Retinal pigment epithelial cell (primary cell): ENCODE measurements at regions not wholly inside any gene's neighbourhood (a gene's known extent, or its start where the extent isn't known, plus 50 kb on each side); places are given as distances from the start of the nearest gene placed in this dataset.
A peak's percentile ranks its signal among the peaks of the same experiment; 100 is the strongest.

Experiments
- DNase-seq: peaks from one replicate; pipeline ENCODE4 v3.0.0-alpha.2; 2010; ENCODE audit warnings: low read depth
- H3K4me3 ChIP-seq: 2 replicates; pipeline ENCODE4 v1.5.1; 2011; ENCODE audit warnings: mild to moderate bottlenecking, low read length, control low read depth, moderate library complexity
- CTCF ChIP-seq: conservative IDR thresholded peaks from 2 replicates; pipeline ENCODE4 v1.5.1; 2011; ENCODE audit warnings: low read depth, low read length, control low read depth, inconsistent platforms

- no peak overlapping the region for H3K4me3 ChIP-seq
- TF ChIP-seq CTCF = no peak
These were observed 207.2 kb upstream of the GBE1 start for GRCh38 chr3:81968658-81969057.

GRCh38 chr3:81967393-81967792, 205.9 kb upstream of the GBE1 start:
- H3K4me3 ChIP-seq = no peak overlapping the region
- TF ChIP-seq CTCF = no peak
- DNase-seq = no peak

More at GRCh38 chr3:81968658-81969057, 207.2 kb upstream of the GBE1 start:
- peak; percentile 26 for DNase-seq

- no peak for DNase-seq
- no peak overlapping the region for H3K4me3 ChIP-seq
- no peak for TF ChIP-seq CTCF
These were observed 204.3 kb upstream of the GBE1 start for GRCh38 chr3:81965696-81966095.

DNA sequence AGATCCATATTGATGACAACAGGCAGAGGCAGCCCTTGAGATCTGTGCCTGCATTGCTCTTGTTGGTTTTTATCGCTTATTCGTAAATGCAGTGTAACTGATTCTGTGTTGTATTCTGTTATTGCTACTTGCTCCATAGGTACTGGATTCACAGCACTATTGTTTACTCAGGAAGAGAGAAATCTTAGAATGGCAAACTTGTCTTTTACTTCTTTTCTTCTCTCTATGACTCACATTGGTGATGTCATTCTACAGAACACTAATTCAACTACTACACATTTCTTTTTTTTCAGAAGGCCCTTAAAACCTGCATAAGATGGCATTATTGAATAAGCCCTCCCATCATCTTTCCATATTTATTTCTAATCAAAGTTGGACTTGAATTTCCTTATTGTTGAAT, 201.0 kb upstream of the GBE1 start:
- no peak for TF ChIP-seq CTCF
- no peak for DNase-seq

DNA sequence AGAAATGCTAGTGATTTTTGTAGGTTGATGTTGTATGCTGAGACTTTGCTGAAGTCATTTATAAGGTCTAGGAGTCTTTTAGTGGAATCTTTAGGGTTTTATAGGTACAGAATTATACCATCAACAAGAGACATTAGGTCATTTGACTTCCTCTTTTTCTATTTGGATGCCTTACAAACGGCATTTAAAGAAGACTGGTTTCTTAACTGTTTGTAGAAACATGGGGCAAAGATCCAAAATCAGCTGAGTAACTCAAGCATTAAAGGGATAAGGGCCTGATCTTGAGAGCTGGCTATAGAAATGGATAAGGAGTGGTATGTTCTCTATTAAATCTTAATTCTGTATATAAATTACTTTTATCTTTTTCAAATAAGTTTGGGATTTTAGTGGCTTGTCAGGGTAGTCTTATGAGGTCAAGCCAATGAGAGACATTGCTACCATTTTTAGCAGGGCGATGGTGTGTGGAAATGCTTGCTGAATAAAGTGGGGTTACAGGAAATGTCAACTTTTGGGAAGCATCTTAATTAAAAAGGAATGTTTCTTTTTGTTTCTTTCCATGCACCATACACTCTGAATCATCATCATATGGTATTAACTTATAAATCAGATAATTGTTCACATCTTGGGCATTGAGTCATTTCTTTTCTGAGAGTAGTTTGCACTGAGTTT, 197.7 kb upstream of the GBE1 start:
- no peak overlapping the region for H3K4me3 ChIP-seq
- DNase-seq = no peak
- TF ChIP-seq CTCF = no peak

More for the DNA sequence above, 201.0 kb upstream of the GBE1 start:
- no peak overlapping the region for H3K4me3 ChIP-seq

GRCh38 chr3:81955878-81956277, 194.4 kb upstream of the GBE1 start:
- no peak overlapping the region for H3K4me3 ChIP-seq

More at GRCh38 chr3:81955878-81956277, 194.4 kb upstream of the GBE1 start:
- no peak for TF ChIP-seq CTCF
- DNase-seq = no peak
